GM23338 (cell line): ENCODE measurements at regions not wholly inside any gene's neighbourhood (a gene's known extent, or its start where the extent isn't known, plus 50 kb on each side); places are given as distances from the start of the nearest gene placed in this dataset.

Source experiments
- ATAC-seq: fragments of 200-7000 bp; cut with Tn5 transposase; 3 replicates; pipeline ENCODE4 v1.9.1; 2020
- DNase-seq: peaks from one replicate; pipeline ENCODE4 v3.0.0-alpha.2; 2015; ENCODE audit warnings: low spot score
- H2AFZ ChIP-seq: fragments of 200-600 bp; sonication (generic); 2 replicates; pipeline ENCODE4 v1.8.0; 2016; ENCODE audit warnings: antibody characterized with exemption, mild to moderate bottlenecking, moderate library complexity
- H3F3A ChIP-seq: fragments of 200-600 bp; sonication (generic); replicated peaks from 2 replicates; pipeline ENCODE4 v1.8.0; 2017; ENCODE audit warnings: antibody characterized with exemption, mixed run types, low read depth
- H3K27ac ChIP-seq: fragments of 200-600 bp; sonication (generic); 2 replicates; pipeline ENCODE4 v1.6.1; 2016; ENCODE audit warnings: low read depth
- H3K27me3 ChIP-seq: fragments of 200-600 bp; sonication (generic); 2 replicates; pipeline ENCODE4 v1.8.0; 2016; ENCODE audit warnings: mild to moderate bottlenecking, mixed run types, moderate library complexity; ENCODE audit not compliant: insufficient read depth
- H3K36me3 ChIP-seq: fragments of 200-600 bp; sonication (generic); 2 replicates; pipeline ENCODE4 v1.8.0; 2016; ENCODE audit warnings: mild to moderate bottlenecking; ENCODE audit not compliant: insufficient read depth
- H3K4me1 ChIP-seq: fragments of 200-600 bp; sonication (generic); 2 replicates; pipeline ENCODE4 v1.8.0; 2016; ENCODE audit warnings: mild to moderate bottlenecking, moderate library complexity; ENCODE audit not compliant: insufficient read depth
- H3K4me2 ChIP-seq: fragments of 200-600 bp; sonication (generic); 2 replicates; pipeline ENCODE4 v1.7.1; 2017; ENCODE audit warnings: mixed run types
- H3K4me3 ChIP-seq: fragments of 200-600 bp; sonication (generic); 2 replicates; pipeline ENCODE4 v1.6.1; 2016; ENCODE audit warnings: mixed run types
- H3K79me2 ChIP-seq: fragments of 200-600 bp; sonication (generic); replicated peaks from 2 replicates; pipeline ENCODE4 v1.8.0; 2017; ENCODE audit warnings: mild to moderate bottlenecking; ENCODE audit not compliant: insufficient read depth
- H3K9me2 ChIP-seq: fragments of 200-600 bp; sonication (generic); 2 replicates; pipeline ENCODE4 v1.8.0; 2017; ENCODE audit not compliant: insufficient read depth
- H4K20me1 ChIP-seq: fragments of 200-600 bp; sonication (generic); replicated peaks from 2 replicates; pipeline ENCODE4 v1.8.0; 2017; ENCODE audit warnings: mild to moderate bottlenecking; ENCODE audit not compliant: insufficient read depth
- H3K27ac Mint-ChIP-seq: 2 replicates; pipeline ENCODE4 v1.8.0; 2020; ENCODE audit warnings: inconsistent platforms, mild to moderate bottlenecking, moderate library complexity, mixed read lengths
- H3K27me3 Mint-ChIP-seq: 3 replicates; pipeline ENCODE4 v1.8.0; 2022; ENCODE audit warnings: low read depth, mild to moderate bottlenecking, moderate library complexity, mixed read lengths, inconsistent platforms; ENCODE audit not compliant: insufficient read depth, poor library complexity
- H3K36me3 Mint-ChIP-seq: 3 replicates; pipeline ENCODE4 v1.8.0; 2021; ENCODE audit warnings: low read depth, mild to moderate bottlenecking, inconsistent platforms, moderate library complexity, mixed read lengths
- H3K4me1 Mint-ChIP-seq: 3 replicates; pipeline ENCODE4 v1.8.0; 2020; ENCODE audit warnings: mild to moderate bottlenecking, inconsistent platforms, mixed read lengths
- H3K4me3 Mint-ChIP-seq: 3 replicates; pipeline ENCODE4 v1.8.0; 2021; ENCODE audit warnings: moderate library complexity, mild to moderate bottlenecking, inconsistent platforms, mixed read lengths
- H3K9me3 Mint-ChIP-seq: 3 replicates; pipeline ENCODE4 v1.8.0; 2020; ENCODE audit warnings: moderate library complexity, mild to moderate bottlenecking, inconsistent platforms, mixed read lengths
- CREB1 ChIP-seq: fragments of 250-450 bp; sonication (Bioruptor Pico); IDR thresholded peaks from 2 replicates; pipeline ENCODE4 v1.5.0; 2020; ENCODE audit warnings: low read depth, mild to moderate bottlenecking, moderate library complexity
- EZH2 ChIP-seq: fragments of 200-600 bp; sonication (generic); IDR thresholded peaks from one replicate; pipeline ENCODE4 v1.8.0; 2017; ENCODE audit warnings: antibody characterized with exemption, mild to moderate bottlenecking, low read depth; ENCODE audit not compliant: unreplicated experiment
- EZH2phosphoT487 ChIP-seq: fragments of 200-600 bp; sonication (generic); IDR thresholded peaks from one replicate; pipeline ENCODE4 v1.8.1; 2018; ENCODE audit warnings: antibody characterized with exemption; ENCODE audit not compliant: unreplicated experiment
- NANOG ChIP-seq: IDR thresholded peaks from 2 replicates; pipeline ENCODE4 v1.6.1; 2016; ENCODE audit warnings: antibody characterized with exemption, borderline replicate concordance
- POLR2AphosphoS5 ChIP-seq: IDR thresholded peaks from 2 replicates; pipeline ENCODE4 v1.6.1; 2016; ENCODE audit warnings: antibody characterized with exemption, low read depth
- ZNF114 ChIP-seq: fragments of 250-450 bp; sonication (Bioruptor Pico); IDR thresholded peaks from 2 replicates; pipeline ENCODE4 v1.5.0; 2020; ENCODE audit warnings: mild to moderate bottlenecking, moderate library complexity
- TF ChIP-seq, protein P1 (sequence below): fragments of 250-450 bp; sonication (Bioruptor Pico); IDR thresholded peaks from 2 replicates; pipeline ENCODE4 v1.5.0; 2020; ENCODE audit warnings: mild to moderate bottlenecking, moderate library complexity
- TF ChIP-seq, protein P2 (sequence below): IDR thresholded peaks from 2 replicates; pipeline ENCODE4 v1.6.1; 2016; ENCODE audit warnings: antibody characterized with exemption
- TF ChIP-seq, protein P3 (sequence below), 2 experiments: fragments of 200-600 bp in 1 of 2; sonication (generic) in 1 of 2; conservative IDR thresholded peaks; 2 replicates each; pipeline versions ENCODE4 v1.5.1 to v1.6.1; 2016 to 2017; ENCODE audit warnings: antibody characterized with exemption in 2 of 2, low read depth in 2 of 2, mild to moderate bottlenecking in 2 of 2, moderate library complexity in 1 of 2

DNA sequence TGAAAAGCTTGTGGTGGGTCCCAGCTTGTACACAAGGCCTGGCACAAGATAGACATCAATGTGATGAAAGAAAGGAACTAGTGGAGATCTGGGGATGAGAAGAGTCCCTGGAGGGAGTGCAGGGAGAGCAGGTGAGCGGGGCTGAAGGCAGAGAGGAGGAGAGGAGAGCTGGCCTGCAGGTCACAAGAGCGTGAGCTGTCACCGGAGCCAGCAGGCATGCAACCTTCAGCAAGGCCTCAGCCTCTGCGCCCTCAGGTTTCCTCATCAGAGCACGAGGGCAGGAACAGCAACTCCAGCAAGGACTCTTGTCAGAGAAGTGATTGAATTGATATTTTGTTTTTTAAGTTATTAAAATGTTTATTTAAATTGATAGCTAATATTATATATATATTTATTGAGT, 188.6 kb downstream of the CXCL12 start (continued):
- TF ChIP-seq, protein P1, sequence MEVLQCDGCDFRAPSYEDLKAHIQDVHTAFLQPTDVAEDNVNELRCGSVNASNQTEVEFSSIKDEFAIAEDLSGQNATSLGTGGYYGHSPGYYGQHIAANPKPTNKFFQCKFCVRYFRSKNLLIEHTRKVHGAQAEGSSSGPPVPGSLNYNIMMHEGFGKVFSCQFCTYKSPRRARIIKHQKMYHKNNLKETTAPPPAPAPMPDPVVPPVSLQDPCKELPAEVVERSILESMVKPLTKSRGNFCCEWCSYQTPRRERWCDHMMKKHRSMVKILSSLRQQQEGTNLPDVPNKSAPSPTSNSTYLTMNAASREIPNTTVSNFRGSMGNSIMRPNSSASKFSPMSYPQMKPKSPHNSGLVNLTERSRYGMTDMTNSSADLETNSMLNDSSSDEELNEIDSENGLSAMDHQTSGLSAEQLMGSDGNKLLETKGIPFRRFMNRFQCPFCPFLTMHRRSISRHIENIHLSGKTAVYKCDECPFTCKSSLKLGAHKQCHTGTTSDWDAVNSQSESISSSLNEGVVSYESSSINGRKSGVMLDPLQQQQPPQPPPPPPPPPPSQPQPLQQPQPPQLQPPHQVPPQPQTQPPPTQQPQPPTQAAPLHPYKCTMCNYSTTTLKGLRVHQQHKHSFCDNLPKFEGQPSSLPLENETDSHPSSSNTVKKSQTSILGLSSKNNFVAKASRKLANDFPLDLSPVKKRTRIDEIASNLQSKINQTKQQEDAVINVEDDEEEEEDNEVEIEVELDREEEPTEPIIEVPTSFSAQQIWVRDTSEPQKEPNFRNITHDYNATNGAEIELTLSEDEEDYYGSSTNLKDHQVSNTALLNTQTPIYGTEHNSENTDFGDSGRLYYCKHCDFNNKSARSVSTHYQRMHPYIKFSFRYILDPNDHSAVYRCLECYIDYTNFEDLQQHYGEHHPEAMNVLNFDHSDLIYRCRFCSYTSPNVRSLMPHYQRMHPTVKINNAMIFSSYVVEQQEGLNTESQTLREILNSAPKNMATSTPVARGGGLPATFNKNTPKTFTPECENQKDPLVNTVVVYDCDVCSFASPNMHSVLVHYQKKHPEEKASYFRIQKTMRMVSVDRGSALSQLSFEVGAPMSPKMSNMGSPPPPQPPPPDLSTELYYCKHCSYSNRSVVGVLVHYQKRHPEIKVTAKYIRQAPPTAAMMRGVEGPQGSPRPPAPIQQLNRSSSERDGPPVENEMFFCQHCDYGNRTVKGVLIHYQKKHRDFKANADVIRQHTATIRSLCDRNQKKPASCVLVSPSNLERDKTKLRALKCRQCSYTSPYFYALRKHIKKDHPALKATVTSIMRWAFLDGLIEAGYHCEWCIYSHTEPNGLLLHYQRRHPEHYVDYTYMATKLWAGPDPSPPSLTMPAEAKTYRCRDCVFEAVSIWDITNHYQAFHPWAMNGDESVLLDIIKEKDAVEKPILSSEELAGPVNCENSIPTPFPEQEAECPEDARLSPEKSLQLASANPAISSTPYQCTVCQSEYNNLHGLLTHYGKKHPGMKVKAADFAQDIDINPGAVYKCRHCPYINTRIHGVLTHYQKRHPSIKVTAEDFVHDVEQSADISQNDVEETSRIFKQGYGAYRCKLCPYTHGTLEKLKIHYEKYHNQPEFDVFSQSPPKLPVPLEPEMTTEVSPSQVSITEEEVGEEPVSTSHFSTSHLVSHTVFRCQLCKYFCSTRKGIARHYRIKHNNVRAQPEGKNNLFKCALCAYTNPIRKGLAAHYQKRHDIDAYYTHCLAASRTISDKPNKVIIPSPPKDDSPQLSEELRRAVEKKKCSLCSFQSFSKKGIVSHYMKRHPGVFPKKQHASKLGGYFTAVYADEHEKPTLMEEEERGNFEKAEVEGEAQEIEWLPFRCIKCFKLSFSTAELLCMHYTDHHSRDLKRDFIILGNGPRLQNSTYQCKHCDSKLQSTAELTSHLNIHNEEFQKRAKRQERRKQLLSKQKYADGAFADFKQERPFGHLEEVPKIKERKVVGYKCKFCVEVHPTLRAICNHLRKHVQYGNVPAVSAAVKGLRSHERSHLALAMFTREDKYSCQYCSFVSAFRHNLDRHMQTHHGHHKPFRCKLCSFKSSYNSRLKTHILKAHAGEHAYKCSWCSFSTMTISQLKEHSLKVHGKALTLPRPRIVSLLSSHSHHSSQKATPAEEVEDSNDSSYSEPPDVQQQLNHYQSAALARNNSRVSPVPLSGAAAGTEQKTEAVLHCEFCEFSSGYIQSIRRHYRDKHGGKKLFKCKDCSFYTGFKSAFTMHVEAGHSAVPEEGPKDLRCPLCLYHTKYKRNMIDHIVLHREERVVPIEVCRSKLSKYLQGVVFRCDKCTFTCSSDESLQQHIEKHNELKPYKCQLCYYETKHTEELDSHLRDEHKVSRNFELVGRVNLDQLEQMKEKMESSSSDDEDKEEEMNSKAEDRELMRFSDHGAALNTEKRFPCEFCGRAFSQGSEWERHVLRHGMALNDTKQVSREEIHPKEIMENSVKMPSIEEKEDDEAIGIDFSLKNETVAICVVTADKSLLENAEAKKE, result no peak
- TF ChIP-seq NANOG (no peak), EZH2 (no peak), CREB1 (CRISPR knock-in tag) (no peak), ZNF114 (no peak), EZH2phosphoT487 (no peak)
- TF ChIP-seq, protein P2, sequence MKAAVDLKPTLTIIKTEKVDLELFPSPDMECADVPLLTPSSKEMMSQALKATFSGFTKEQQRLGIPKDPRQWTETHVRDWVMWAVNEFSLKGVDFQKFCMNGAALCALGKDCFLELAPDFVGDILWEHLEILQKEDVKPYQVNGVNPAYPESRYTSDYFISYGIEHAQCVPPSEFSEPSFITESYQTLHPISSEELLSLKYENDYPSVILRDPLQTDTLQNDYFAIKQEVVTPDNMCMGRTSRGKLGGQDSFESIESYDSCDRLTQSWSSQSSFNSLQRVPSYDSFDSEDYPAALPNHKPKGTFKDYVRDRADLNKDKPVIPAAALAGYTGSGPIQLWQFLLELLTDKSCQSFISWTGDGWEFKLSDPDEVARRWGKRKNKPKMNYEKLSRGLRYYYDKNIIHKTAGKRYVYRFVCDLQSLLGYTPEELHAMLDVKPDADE, result no peak
- TF ChIP-seq, protein P3, sequence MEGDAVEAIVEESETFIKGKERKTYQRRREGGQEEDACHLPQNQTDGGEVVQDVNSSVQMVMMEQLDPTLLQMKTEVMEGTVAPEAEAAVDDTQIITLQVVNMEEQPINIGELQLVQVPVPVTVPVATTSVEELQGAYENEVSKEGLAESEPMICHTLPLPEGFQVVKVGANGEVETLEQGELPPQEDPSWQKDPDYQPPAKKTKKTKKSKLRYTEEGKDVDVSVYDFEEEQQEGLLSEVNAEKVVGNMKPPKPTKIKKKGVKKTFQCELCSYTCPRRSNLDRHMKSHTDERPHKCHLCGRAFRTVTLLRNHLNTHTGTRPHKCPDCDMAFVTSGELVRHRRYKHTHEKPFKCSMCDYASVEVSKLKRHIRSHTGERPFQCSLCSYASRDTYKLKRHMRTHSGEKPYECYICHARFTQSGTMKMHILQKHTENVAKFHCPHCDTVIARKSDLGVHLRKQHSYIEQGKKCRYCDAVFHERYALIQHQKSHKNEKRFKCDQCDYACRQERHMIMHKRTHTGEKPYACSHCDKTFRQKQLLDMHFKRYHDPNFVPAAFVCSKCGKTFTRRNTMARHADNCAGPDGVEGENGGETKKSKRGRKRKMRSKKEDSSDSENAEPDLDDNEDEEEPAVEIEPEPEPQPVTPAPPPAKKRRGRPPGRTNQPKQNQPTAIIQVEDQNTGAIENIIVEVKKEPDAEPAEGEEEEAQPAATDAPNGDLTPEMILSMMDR (conservative IDR thresholded peaks at IDR 0.05; ENCODE audit: low read depth in 2 of 2), result no peak

DNA sequence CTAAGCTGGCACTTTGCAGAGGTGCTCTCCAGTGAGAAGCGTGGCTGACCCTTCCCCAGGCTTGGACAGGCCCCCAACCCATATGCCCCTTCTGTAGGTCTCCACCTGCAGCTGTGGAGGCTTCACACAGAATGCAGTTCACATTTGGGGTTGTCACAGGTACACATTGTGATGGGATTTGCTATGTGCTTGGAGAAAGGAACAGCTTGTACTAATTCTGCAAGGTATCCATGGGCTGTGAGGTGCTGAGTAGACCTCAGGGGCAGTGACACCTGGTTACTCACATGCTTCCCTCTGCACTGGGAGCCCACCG, 188.9 kb downstream of the CXCL12 start:
- peaks cover 4% of the 10 kb centered on the region for H3K9me3 Mint-ChIP-seq
- H3F3A ChIP-seq, result no peaks in the 10 kb centered on the region
- no peak overlapping the region for H2AFZ ChIP-seq
- no peaks in the 10 kb centered on the region; the same call in 2 of the 3 replicates for H3K36me3 Mint-ChIP-seq
- peaks cover 16% of the 10 kb centered on the region for H3K9me2 ChIP-seq
- no peaks in the 10 kb centered on the region for H3K27me3 Mint-ChIP-seq
- ATAC-seq (no peak), DNase-seq (no peak)
- no peak overlapping the region for H3K4me3 ChIP-seq
- H3K79me2 ChIP-seq, result no peaks in the 10 kb centered on the region
- H3K4me2 ChIP-seq, result no peak overlapping the region
- H3K27ac ChIP-seq, result no peak overlapping the region
- no peak for TF ChIP-seq POLR2AphosphoS5
- TF ChIP-seq, protein P3 (conservative IDR thresholded peaks at IDR 0.05; ENCODE audit: low read depth in 2 of 2), result no peak
- peaks cover 3% of the 10 kb centered on the region; the same call in 1 of the 3 replicates for H3K4me1 Mint-ChIP-seq
- H3K4me1 ChIP-seq, result no peaks in the 10 kb centered on the region
- no peaks in the 10 kb centered on the region for H4K20me1 ChIP-seq
- H3K27ac Mint-ChIP-seq, result no peak overlapping the region
- no peaks in the 10 kb centered on the region for H3K27me3 ChIP-seq
- H3K36me3 ChIP-seq, result no peaks in the 10 kb centered on the region
- no peak overlapping the region for H3K4me3 Mint-ChIP-seq
